A549 (cell line): ENCODE measurements at regions not wholly inside any gene's neighbourhood (a gene's known extent, or its start where the extent isn't known, plus 50 kb on each side); places are given as distances from the start of the nearest gene placed in this dataset.
A peak's percentile ranks its signal among the peaks of the same experiment; 100 is the strongest.

Experiments used
- ATAC-seq, 2 experiments: fragments of 200-7000 bp in 1 of 2; fragments of >200 bp in 1 of 2; cut with Nextera tagmentation in 1 of 2; cut with Tn5 transposase in 1 of 2; 3 replicates each; pipeline versions ENCODE4 v1.8.0 to v1.9.1; 2018 to 2020; ENCODE audit warnings: mild to moderate bottlenecking in 1 of 2, moderate library complexity in 1 of 2
- CTCF ChIA-PET: fragments of 300-600 bp; sonication (Branson Sonifier 250); formaldehyde crosslinking; extraction: SDS; loops from one replicate; lab custom pipeline; 2021; ENCODE audit warnings: antibody characterized with exemption, inconsistent platforms; lab: Yijun Ruan, JAX
- POLR2A ChIA-PET: fragments of 350-600 bp; formaldehyde crosslinking; extraction: SDS; loops from one replicate; lab custom pipeline; 2021; ENCODE audit warnings: antibody characterized with exemption, inconsistent platforms; lab: Yijun Ruan, JAX
- DNase-seq, 2 experiments: peaks; one replicate each; pipeline versions ENCODE4 v3.0.0 to v3.0.0-alpha.2; 2011 to 2016; ENCODE audit warnings: low read depth in 1 of 2, low spot score in 1 of 2
- FAIRE-seq: peaks from 2 replicates; lab custom pipeline; 2011; peaks lifted over from hg19 to GRCh38; lab: Jason Lieb, UNC
- H3K27ac ChIP-seq, 2 experiments: fragments of >200 bp; sonication (Bioruptor Twin); formaldehyde crosslinking; 3 replicates each; pipeline ENCODE4 v1.5.1; 2016 to 2017
- H3K4me1 ChIP-seq: fragments of >200 bp; sonication (Bioruptor Twin); formaldehyde crosslinking; 3 replicates; pipeline ENCODE4 v1.6.1; 2016
- H3K4me2 ChIP-seq: fragments of >200 bp; sonication (Bioruptor Twin); formaldehyde crosslinking; 3 replicates; pipeline ENCODE4 v1.6.1; 2016
- H3K4me3 ChIP-seq: fragments of >200 bp; sonication (Bioruptor Twin); formaldehyde crosslinking; 3 replicates; pipeline ENCODE4 v1.5.1; 2016
- H3K9me3 ChIP-seq: fragments of >200 bp; sonication (Bioruptor Twin); formaldehyde crosslinking; 3 replicates; pipeline ENCODE4 v1.6.1; 2016
- BHLHE40 ChIP-seq: IDR thresholded peaks from 2 replicates; pipeline ENCODE4 v1.6.1; 2012; ENCODE audit warnings: low read depth, low read length, inconsistent platforms
- CBX2 ChIP-seq: fragments of 200-600 bp; sonication (generic); IDR thresholded peaks from 2 replicates; pipeline ENCODE4 v1.6.1; 2016; ENCODE audit warnings: low read depth, mild to moderate bottlenecking, borderline replicate concordance
- CEBPB ChIP-seq, 2 experiments: fragments of >200 bp in 1 of 2; sonication (Bioruptor Twin) in 1 of 2; formaldehyde crosslinking in 1 of 2; IDR thresholded peaks; 2 replicates each; pipeline ENCODE4 v1.6.1; 2012 to 2016
- CHD4 ChIP-seq: fragments of 200-600 bp; sonication (generic); IDR thresholded peaks from 2 replicates; pipeline ENCODE4 v1.6.1; 2016; ENCODE audit warnings: antibody characterized with exemption, mild to moderate bottlenecking, borderline replicate concordance
- FOSB ChIP-seq: fragments of 250-450 bp; sonication (Bioruptor Pico); IDR thresholded peaks from 2 replicates; pipeline ENCODE4 v1.5.0; 2020; ENCODE audit warnings: mild to moderate bottlenecking, moderate library complexity
- FOSL2 ChIP-seq, 2 experiments: fragments of 450-650 bp in 1 of 2; fragments of >200 bp in 1 of 2; sonication (Bioruptor Twin) in 1 of 2; formaldehyde crosslinking; IDR thresholded peaks; 2 replicates each; pipeline versions ENCODE4 v1.5.0 to v1.6.1; 2016 to 2020; ENCODE audit warnings: mild to moderate bottlenecking in 1 of 2, moderate library complexity in 1 of 2
- HDAC2 ChIP-seq: fragments of 200-600 bp; sonication (generic); IDR thresholded peaks from 2 replicates; pipeline ENCODE4 v1.6.1; 2016
- HEYL ChIP-seq: fragments of 250-450 bp; sonication (Bioruptor Pico); IDR thresholded peaks from 2 replicates; pipeline ENCODE4 v1.8.0; 2021; ENCODE audit warnings: mild to moderate bottlenecking, moderate library complexity
- JUN ChIP-seq, 2 experiments: fragments of >200 bp; sonication (Bioruptor Twin); formaldehyde crosslinking; IDR thresholded peaks; 2 replicates in 1 of 2; 3 replicates in 1 of 2; pipeline ENCODE4 v1.6.1; 2016 to 2017
- JUNB ChIP-seq: fragments of >200 bp; sonication (Bioruptor Twin); formaldehyde crosslinking; IDR thresholded peaks from 2 replicates; pipeline ENCODE4 v1.6.1; 2016
- KDM5A ChIP-seq: fragments of 200-600 bp; sonication (generic); IDR thresholded peaks from 2 replicates; pipeline ENCODE4 v1.6.1; 2016; ENCODE audit warnings: antibody characterized with exemption, mild to moderate bottlenecking
- MAFK ChIP-seq: fragments of 450-650 bp; IDR thresholded peaks from 2 replicates; pipeline ENCODE4 v1.6.1; 2014; ENCODE audit not compliant: partially characterized antibody
- NPAS2 ChIP-seq: fragments of 250-450 bp; sonication (Bioruptor Pico); IDR thresholded peaks from 2 replicates; pipeline ENCODE4 v1.8.0; 2022; ENCODE audit warnings: mild to moderate bottlenecking, moderate library complexity, borderline replicate concordance
- NR3C1 ChIP-seq: fragments of >200 bp; sonication (Bioruptor Twin); formaldehyde crosslinking; IDR thresholded peaks from 3 replicates; pipeline ENCODE4 v1.6.1; 2017
- PHF8 ChIP-seq: fragments of 200-600 bp; sonication (generic); IDR thresholded peaks from 2 replicates; pipeline ENCODE4 v1.6.1; 2016; ENCODE audit warnings: low read depth, mild to moderate bottlenecking, antibody characterized with exemption, moderate library complexity, borderline replicate concordance
- POLR2A ChIP-seq: IDR thresholded peaks from 2 replicates; pipeline ENCODE4 v1.6.1; 2012; ENCODE audit warnings: mild to moderate bottlenecking, low read length
- RARB ChIP-seq: fragments of 250-450 bp; sonication (Bioruptor Pico); IDR thresholded peaks from 2 replicates; pipeline ENCODE4 v1.8.0; 2021; ENCODE audit warnings: mild to moderate bottlenecking, moderate library complexity
- RCOR1 ChIP-seq: fragments of 150-350 bp; IDR thresholded peaks from 2 replicates; pipeline ENCODE4 v1.6.1; 2014; ENCODE audit warnings: antibody characterized with exemption, low read length, low read depth
- RFX5 ChIP-seq: fragments of 450-650 bp; IDR thresholded peaks from 2 replicates; pipeline ENCODE4 v1.7.1; 2014; ENCODE audit warnings: antibody characterized with exemption, mild to moderate bottlenecking, moderate library complexity
- RNF2 ChIP-seq: fragments of 200-600 bp; sonication (generic); IDR thresholded peaks from 2 replicates; pipeline ENCODE4 v1.6.1; 2016; ENCODE audit warnings: low read depth, mild to moderate bottlenecking, antibody characterized with exemption, moderate library complexity, borderline replicate concordance
- SMC3 ChIP-seq: fragments of >200 bp; sonication (Bioruptor Twin); formaldehyde crosslinking; IDR thresholded peaks from 3 replicates; pipeline ENCODE4 v1.6.1; 2018; ENCODE audit warnings: inconsistent platforms
- SREBF2 ChIP-seq: fragments of 450-650 bp; IDR thresholded peaks from 2 replicates; pipeline ENCODE4 v1.6.1; 2014; ENCODE audit warnings: mild to moderate bottlenecking, moderate library complexity
- TP53 ChIP-seq: fragments of 250-450 bp; sonication (Bioruptor Pico); IDR thresholded peaks from 2 replicates; pipeline ENCODE4 v1.5.0; 2021; ENCODE audit warnings: mild to moderate bottlenecking, moderate library complexity
- ZC3H11A ChIP-seq: fragments of 450-650 bp; IDR thresholded peaks from 2 replicates; pipeline ENCODE4 v1.6.1; 2014; ENCODE audit warnings: antibody characterized with exemption, mild to moderate bottlenecking
- ZFP36 ChIP-seq: fragments of 450-650 bp; IDR thresholded peaks from 2 replicates; pipeline ENCODE4 v1.6.1; 2014; ENCODE audit warnings: borderline replicate concordance; ENCODE audit not compliant: partially characterized antibody
- ZSCAN20 ChIP-seq: fragments of 250-450 bp; sonication (Bioruptor Pico); IDR thresholded peaks from 2 replicates; pipeline ENCODE4 v1.8.0; 2022; ENCODE audit warnings: mild to moderate bottlenecking, moderate library complexity
- WGBS: methylation state at CpG from one replicate; pipeline ENCODE4 v1.1.6; 2017; ENCODE audit errors: missing lambda C conversion rate; 5-methylcytosine and 5-hydroxymethylcytosine counted together
- TF ChIP-seq, protein P1 (sequence below): fragments of 150-350 bp; IDR thresholded peaks from 2 replicates; pipeline ENCODE4 v1.6.1; 2014; ENCODE audit warnings: low read depth, mild to moderate bottlenecking, low read length
- TF ChIP-seq, protein P2 (sequence below): fragments of 450-650 bp; IDR thresholded peaks from 2 replicates; pipeline ENCODE4 v1.6.1; 2014; ENCODE audit warnings: antibody characterized with exemption
- TF ChIP-seq, protein P3 (sequence below): fragments of >200 bp; sonication (Bioruptor Twin); formaldehyde crosslinking; IDR thresholded peaks from 3 replicates; pipeline ENCODE4 v1.6.1; 2016

DNA sequence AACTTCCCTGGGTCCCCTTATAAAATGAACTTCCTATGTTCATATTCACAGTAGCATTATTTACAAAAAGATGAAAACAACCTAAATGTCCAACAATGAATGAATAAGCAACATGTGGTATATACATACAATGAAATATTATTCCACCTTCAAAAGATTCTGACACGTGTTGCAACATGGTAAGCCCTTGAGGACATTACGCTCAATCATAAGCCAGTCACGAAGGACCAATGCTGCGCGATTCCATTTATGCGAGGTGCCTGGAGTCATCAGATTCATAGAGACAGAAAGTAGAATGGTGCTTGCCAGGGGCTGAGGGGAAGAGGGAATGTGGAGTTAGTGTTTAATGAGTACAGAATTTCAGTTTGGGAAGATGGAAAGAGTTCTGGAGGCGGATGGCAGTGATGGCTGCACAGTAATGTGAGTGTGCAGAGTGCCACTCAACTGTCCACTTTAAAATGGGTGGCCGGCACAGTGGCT is 88.8 kb upstream of the ALDH1A3 start:
- 91% methylated on average over 8 of the region's 8 CpGs for WGBS
- CTCF ChIA-PET = interaction anchor here (0.6 kb wide), 2 partner anchors 105 to 136 kb away, joined by 3 to 4 read pairs; no protein-coding TSS in a partner anchor
- TF ChIP-seq JUNB (no peak), CHD4 (no peak), ZC3H11A (no peak), BHLHE40 (no peak), NPAS2 (no peak), SREBF2 (no peak), POLR2A (no peak), HDAC2 (no peak), ZFP36 (no peak), RARB (CRISPR knock-in tag) (no peak), SMC3 (no peak)
- TF ChIP-seq, protein P1, sequence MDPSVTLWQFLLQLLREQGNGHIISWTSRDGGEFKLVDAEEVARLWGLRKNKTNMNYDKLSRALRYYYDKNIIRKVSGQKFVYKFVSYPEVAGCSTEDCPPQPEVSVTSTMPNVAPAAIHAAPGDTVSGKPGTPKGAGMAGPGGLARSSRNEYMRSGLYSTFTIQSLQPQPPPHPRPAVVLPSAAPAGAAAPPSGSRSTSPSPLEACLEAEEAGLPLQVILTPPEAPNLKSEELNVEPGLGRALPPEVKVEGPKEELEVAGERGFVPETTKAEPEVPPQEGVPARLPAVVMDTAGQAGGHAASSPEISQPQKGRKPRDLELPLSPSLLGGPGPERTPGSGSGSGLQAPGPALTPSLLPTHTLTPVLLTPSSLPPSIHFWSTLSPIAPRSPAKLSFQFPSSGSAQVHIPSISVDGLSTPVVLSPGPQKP = no peak
- TF ChIP-seq, protein P2, sequence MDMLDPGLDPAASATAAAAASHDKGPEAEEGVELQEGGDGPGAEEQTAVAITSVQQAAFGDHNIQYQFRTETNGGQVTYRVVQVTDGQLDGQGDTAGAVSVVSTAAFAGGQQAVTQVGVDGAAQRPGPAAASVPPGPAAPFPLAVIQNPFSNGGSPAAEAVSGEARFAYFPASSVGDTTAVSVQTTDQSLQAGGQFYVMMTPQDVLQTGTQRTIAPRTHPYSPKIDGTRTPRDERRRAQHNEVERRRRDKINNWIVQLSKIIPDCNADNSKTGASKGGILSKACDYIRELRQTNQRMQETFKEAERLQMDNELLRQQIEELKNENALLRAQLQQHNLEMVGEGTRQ = no peak

DNA sequence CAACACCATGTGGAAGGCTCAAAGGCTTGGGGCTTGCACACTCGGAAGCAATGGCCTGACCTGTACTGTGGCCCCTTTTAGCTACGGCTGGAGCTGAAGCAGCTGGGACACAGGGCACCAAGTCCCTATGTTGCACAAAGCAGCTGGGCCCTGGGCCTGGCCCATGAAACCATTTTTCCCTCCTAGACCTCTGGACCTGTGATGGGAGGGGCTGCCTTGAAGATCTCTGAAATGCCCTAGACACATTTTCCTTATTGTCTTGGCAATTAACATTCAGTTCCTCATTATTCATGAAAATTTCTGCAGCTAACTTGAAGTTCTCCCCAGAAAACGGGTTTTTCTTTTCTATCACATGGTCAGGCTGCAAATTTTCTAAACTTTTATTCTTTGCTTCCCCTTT is 85.6 kb upstream of the ALDH1A3 start:
- ChIA-PET CTCF (no interaction called here), POLR2A (no interaction called here)
- no peak overlapping the region for H3K4me2 ChIP-seq
- DNase-seq = no peak
- H3K9me3 ChIP-seq = peaks cover 6% of the 10 kb centered on the region; the same call in 1 of the 3 replicates
- ATAC-seq = no peak
- TF ChIP-seq ZSCAN20 (CRISPR knock-in tag) (no peak), CEBPB (IDR thresholded peaks at IDR 0.05) (no peak), PHF8 (no peak), FOSB (no peak), RCOR1 (no peak), HDAC2 (no peak), RNF2 (no peak), JUN (IDR thresholded peaks at IDR 0.05) (no peak), NR3C1 (no peak), RFX5 (no peak), CHD4 (no peak), KDM5A (no peak), MAFK (no peak), CBX2 (no peak)
- H3K4me3 ChIP-seq = no peak overlapping the region
- H3K4me1 ChIP-seq = no peaks in the 10 kb centered on the region
- no peak for FAIRE-seq
- no peak overlapping the region for H3K27ac ChIP-seq
- WGBS = 67% methylated on average over 3 of the region's 3 CpGs

More for the DNA sequence above, 88.8 kb upstream of the ALDH1A3 start:
- POLR2A ChIA-PET = no interaction called here
- DNase-seq = no peak
- peak; percentile 32 for FAIRE-seq
- ATAC-seq = no peak
- no peaks in the 10 kb centered on the region for H3K9me3 ChIP-seq
- H3K4me1 ChIP-seq = no peaks in the 10 kb centered on the region
- H3K4me2 ChIP-seq = no peak overlapping the region
- no peak overlapping the region for H3K27ac ChIP-seq
- no peak overlapping the region for H3K4me3 ChIP-seq

DNA sequence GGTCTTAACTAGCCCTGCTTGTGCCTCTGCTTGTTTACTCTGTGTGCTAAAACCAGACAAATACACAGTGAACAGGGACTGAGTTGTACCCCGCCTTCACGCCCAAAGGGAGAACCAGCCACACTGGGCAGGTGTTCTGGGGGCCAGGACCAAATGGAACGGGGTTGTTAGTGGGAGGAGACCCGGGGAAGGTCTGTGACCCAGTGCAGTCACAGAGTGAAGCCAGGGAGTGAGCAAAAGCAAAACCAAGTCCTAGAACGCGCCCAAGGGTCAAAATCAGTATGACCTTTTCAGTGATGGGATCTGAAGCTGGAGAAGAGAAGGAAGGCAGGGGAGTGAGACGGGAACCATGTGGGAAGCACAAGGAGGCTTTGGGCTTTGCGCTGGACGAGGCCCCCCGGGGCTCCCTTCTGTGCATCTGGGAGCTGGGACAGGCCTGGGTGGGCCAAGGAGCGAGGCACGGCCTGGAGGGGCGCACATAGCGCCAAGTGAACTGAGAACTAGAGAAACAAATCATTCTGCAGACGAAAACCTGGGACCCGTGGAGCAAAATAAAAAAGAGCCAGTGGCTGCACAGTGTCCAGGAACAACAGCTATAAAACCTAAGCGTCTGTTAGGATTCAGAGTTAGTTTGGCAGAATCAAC is 78.3 kb upstream of the ALDH1A3 start:
- ATAC-seq = no peak
- CTCF ChIA-PET = interaction anchor here (0.9 kb wide), 1 partner anchor 129 kb away, joined by 3 read pairs; no protein-coding TSS in a partner anchor

More for the DNA sequence above, 78.3 kb upstream of the ALDH1A3 start:
- Histone ChIP-seq H3K4me2 (no peak overlapping the region), H3K4me1 (no peaks in the 10 kb centered on the region), H3K9me3 (peaks cover 11% of the 10 kb centered on the region; the same call in 1 of the 3 replicates), H3K4me3 (no peak overlapping the region), H3K27ac (no peak overlapping the region)
- FAIRE-seq (no peak), DNase-seq (no peak)
- POLR2A ChIA-PET = no interaction called here
- no peak for TF ChIP-seq TP53 (CRISPR knock-in tag)
- no peak for TF ChIP-seq CBX2
- TF ChIP-seq RFX5 = no peak
- TF ChIP-seq PHF8 = no peak
- TF ChIP-seq, protein P3, sequence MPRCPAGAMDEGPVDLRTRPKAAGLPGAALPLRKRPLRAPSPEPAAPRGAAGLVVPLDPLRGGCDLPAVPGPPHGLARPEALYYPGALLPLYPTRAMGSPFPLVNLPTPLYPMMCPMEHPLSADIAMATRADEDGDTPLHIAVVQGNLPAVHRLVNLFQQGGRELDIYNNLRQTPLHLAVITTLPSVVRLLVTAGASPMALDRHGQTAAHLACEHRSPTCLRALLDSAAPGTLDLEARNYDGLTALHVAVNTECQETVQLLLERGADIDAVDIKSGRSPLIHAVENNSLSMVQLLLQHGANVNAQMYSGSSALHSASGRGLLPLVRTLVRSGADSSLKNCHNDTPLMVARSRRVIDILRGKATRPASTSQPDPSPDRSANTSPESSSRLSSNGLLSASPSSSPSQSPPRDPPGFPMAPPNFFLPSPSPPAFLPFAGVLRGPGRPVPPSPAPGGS = no peak
- TF ChIP-seq FOSB = no peak
- TF ChIP-seq HEYL (CRISPR knock-in tag) = no peak
- no peak for TF ChIP-seq RARB (CRISPR knock-in tag)
- no peak for TF ChIP-seq FOSL2 (IDR thresholded peaks at IDR 0.05)
- TF ChIP-seq FOSL2 (CRISPR knock-in tag; IDR thresholded peaks at IDR 0.05) = no peak
- 75% methylated on average over 17 of the region's 17 CpGs for WGBS
